ENCODE measurements at regions not wholly inside any gene's neighbourhood (a gene's known extent, or its start where the extent isn't known, plus 50 kb on each side); places are given as distances from the start of the nearest gene placed in this dataset.

GRCh38 chrX:9227276-9227675 lies 193.3 kb upstream of the FAM9B start:
- no peak for DNase-seq
- no peaks in the 10 kb centered on the region for H3K9me3 ChIP-seq
- intact Hi-C loops (cut with DNase I), result no loop called here
- H3K27ac ChIP-seq, result no peak overlapping the region
- no peak overlapping the region for H3K4me3 ChIP-seq
- no peaks in the 10 kb centered on the region for H3K27me3 ChIP-seq
- H3K4me1 ChIP-seq, result no peaks in the 10 kb centered on the region
- H3K36me3 ChIP-seq, result no peaks in the 10 kb centered on the region
- TF ChIP-seq CTCF (IDR thresholded peaks at IDR 0.05), result no peak
- no peak overlapping the region for H3K9ac ChIP-seq (ENCODE audit: low read depth in 2 of 2, low read length in 2 of 2)

- DNase-seq, result no peak
- Histone ChIP-seq H3K4me3 (no peak overlapping the region), H3K9ac (ENCODE audit: low read depth in 2 of 2, low read length in 2 of 2) (no peak overlapping the region), H3K36me3 (no peaks in the 10 kb centered on the region), H3K27me3 (no peaks in the 10 kb centered on the region), H3K27ac (no peak overlapping the region), H3K9me3 (no peaks in the 10 kb centered on the region), H3K4me1 (no peaks in the 10 kb centered on the region)
- no peak for TF ChIP-seq CTCF (IDR thresholded peaks at IDR 0.05)
- intact Hi-C loops (cut with DNase I), result no loop called here
These were observed 197.6 kb upstream of the FAM9B start for GRCh38 chrX:9231491-9231890.

GRCh38 chrX:9233141-9233540 lies 199.2 kb upstream of the FAM9B start:
- H3K4me3 ChIP-seq, result no peak overlapping the region
- H3K9me3 ChIP-seq, result no peaks in the 10 kb centered on the region
- no peaks in the 10 kb centered on the region for H3K27me3 ChIP-seq
- H3K9ac ChIP-seq (ENCODE audit: low read depth in 2 of 2, low read length in 2 of 2), result no peak overlapping the region
- intact Hi-C loops (cut with DNase I), result no loop called here
- no peak overlapping the region for H3K27ac ChIP-seq
- no peak for TF ChIP-seq CTCF (IDR thresholded peaks at IDR 0.05)
- no peaks in the 10 kb centered on the region for H3K36me3 ChIP-seq
- no peak for DNase-seq
- H3K4me1 ChIP-seq, result no peaks in the 10 kb centered on the region

GRCh38 chrX:9234315-9234714 lies 200.4 kb upstream of the FAM9B start:
- H3K36me3 ChIP-seq, result no peaks in the 10 kb centered on the region
- DNase-seq, result no peak
- intact Hi-C loops (cut with DNase I), result no loop called here
- no peak overlapping the region for H3K9ac ChIP-seq (ENCODE audit: low read depth in 2 of 2, low read length in 2 of 2)
- no peaks in the 10 kb centered on the region for H3K4me1 ChIP-seq
- H3K27me3 ChIP-seq, result no peaks in the 10 kb centered on the region
- no peak overlapping the region for H3K4me3 ChIP-seq
- TF ChIP-seq CTCF (IDR thresholded peaks at IDR 0.05), result no peak
- H3K27ac ChIP-seq, result no peak overlapping the region
- no peaks in the 10 kb centered on the region for H3K9me3 ChIP-seq

GRCh38 chrX:9235722-9236121 lies 201.8 kb upstream of the FAM9B start:
- Histone ChIP-seq H3K36me3 (no peaks in the 10 kb centered on the region), H3K4me1 (no peaks in the 10 kb centered on the region), H3K4me3 (no peak overlapping the region), H3K27me3 (no peaks in the 10 kb centered on the region), H3K9me3 (no peaks in the 10 kb centered on the region), H3K27ac (no peak overlapping the region), H3K9ac (ENCODE audit: low read depth in 2 of 2, low read length in 2 of 2) (no peak overlapping the region)
- no peak for DNase-seq
- intact Hi-C loops (cut with DNase I), result no loop called here
- TF ChIP-seq CTCF (IDR thresholded peaks at IDR 0.05), result no peak

GRCh38 chrX:9240956-9241355 lies 207.0 kb upstream of the FAM9B start:
- Histone ChIP-seq H3K36me3 (no peaks in the 10 kb centered on the region), H3K9me3 (no peaks in the 10 kb centered on the region), H3K4me3 (no peak overlapping the region), H3K9ac (ENCODE audit: low read depth in 2 of 2, low read length in 2 of 2) (no peak overlapping the region), H3K4me1 (no peaks in the 10 kb centered on the region), H3K27me3 (no peaks in the 10 kb centered on the region), H3K27ac (no peak overlapping the region)
- no peak for DNase-seq
- TF ChIP-seq CTCF (IDR thresholded peaks at IDR 0.05), result no peak
- intact Hi-C loops (cut with DNase I), result no loop called here
